Naive thymus-derived CD4-positive, alpha-beta T cell (primary cell): ENCODE measurements at regions not wholly inside any gene's neighbourhood (a gene's known extent, or its start where the extent isn't known, plus 50 kb on each side); places are given as distances from the start of the nearest gene placed in this dataset.

Experiments used
- ATAC-seq: fragments of 150-1000 bp; cut with Tn5 transposase; 2 replicates; pipeline ENCODE4 v1.10.0; 2021; ENCODE audit warnings: mild to moderate bottlenecking, moderate library complexity
- CTCF ChIA-PET: fragments of 350-600 bp; sonication (Branson Sonifier 250); formaldehyde crosslinking; loops from one replicate; lab custom pipeline; 2021; ENCODE audit warnings: antibody characterized with exemption; lab: Charles Lee
- POLR2A ChIA-PET: fragments of 350-600 bp; sonication (Branson Sonifier 250); formaldehyde crosslinking; loops from one replicate; lab custom pipeline; 2021; ENCODE audit warnings: antibody characterized with exemption, inconsistent platforms; lab: Charles Lee
- DNase-seq, 9 donors: peaks; one replicate each; pipeline versions ENCODE4 v3.0.0 to v3.0.0-alpha.2; 2020 to 2022; ENCODE audit warnings: mixed read lengths in 1 of 9
- H3K27ac ChIP-seq: one replicate; pipeline ENCODE4 v1.7.0; 2013; ENCODE audit warnings: mild to moderate bottlenecking, low read depth, low read length, moderate library complexity
- H3K27me3 ChIP-seq, 2 donors: one replicate each; pipeline ENCODE4 v1.7.0; 2013; ENCODE audit warnings: low read length in 2 of 2, mild to moderate bottlenecking in 2 of 2, moderate library complexity in 2 of 2; ENCODE audit not compliant: control insufficient read depth in 2 of 2, insufficient read depth in 2 of 2
- H3K36me3 ChIP-seq, 3 experiments: 1 replicate in 2 of 3; 2 replicates in 1 of 3; pipeline ENCODE4 v1.7.0; 2013; ENCODE audit warnings: low read length in 3 of 3, mild to moderate bottlenecking in 3 of 3, moderate library complexity in 1 of 3; ENCODE audit not compliant: insufficient read depth in 3 of 3, control insufficient read depth in 2 of 3
- H3K4me1 ChIP-seq, 2 donors: one replicate each; pipeline ENCODE4 v1.7.0; 2013; ENCODE audit warnings: low read length in 2 of 2, mild to moderate bottlenecking in 2 of 2, moderate library complexity in 1 of 2; ENCODE audit not compliant: control insufficient read depth in 2 of 2, insufficient read depth in 2 of 2
- H3K4me3 ChIP-seq: 2 replicates; pipeline ENCODE4 v1.7.0; 2013; ENCODE audit warnings: mild to moderate bottlenecking, low read length
- H3K9me3 ChIP-seq, 3 experiments: 1 replicate in 2 of 3; 2 replicates in 1 of 3; pipeline ENCODE4 v1.7.0; 2013; ENCODE audit warnings: low read length in 3 of 3; ENCODE audit not compliant: control insufficient read depth in 2 of 3
- H3K27ac Mint-ChIP-seq, 9 donors: one replicate each; pipeline ENCODE4 v1.8.0; 2020 to 2022; ENCODE audit warnings: mixed read lengths in 9 of 9, mild to moderate bottlenecking in 8 of 9, moderate library complexity in 5 of 9, inconsistent platforms in 2 of 9
- H3K27me3 Mint-ChIP-seq, 5 donors: one replicate each; pipeline ENCODE4 v1.8.0; 2021 to 2022; ENCODE audit warnings: mixed read lengths in 5 of 5, mild to moderate bottlenecking in 1 of 5
- H3K36me3 Mint-ChIP-seq, 5 donors: one replicate each; pipeline ENCODE4 v1.8.0; 2020 to 2022; ENCODE audit warnings: mixed read lengths in 5 of 5, mild to moderate bottlenecking in 3 of 5, inconsistent platforms in 1 of 5
- H3K4me1 Mint-ChIP-seq, 7 donors: one replicate each; pipeline ENCODE4 v1.8.0; 2020 to 2022; ENCODE audit warnings: mixed read lengths in 7 of 7, mild to moderate bottlenecking in 3 of 7, inconsistent platforms in 1 of 7
- H3K4me3 Mint-ChIP-seq, 10 donors: one replicate each; pipeline ENCODE4 v1.8.0; 2020 to 2022; ENCODE audit warnings: mild to moderate bottlenecking in 10 of 10, mixed read lengths in 10 of 10, moderate library complexity in 6 of 10, inconsistent platforms in 2 of 10
- H3K9me3 Mint-ChIP-seq, 11 donors: one replicate each; pipeline ENCODE4 v1.8.0; 2020 to 2022; ENCODE audit warnings: mixed read lengths in 11 of 11, mild to moderate bottlenecking in 4 of 11, inconsistent platforms in 1 of 11, moderate library complexity in 1 of 11
- intact Hi-C, 2 donors: fragments of 100-400 bp; cut with micrococcal nuclease; formaldehyde crosslinking; loops; one replicate each; pipeline ENCODE4 v1.15.1; 2023

DNA sequence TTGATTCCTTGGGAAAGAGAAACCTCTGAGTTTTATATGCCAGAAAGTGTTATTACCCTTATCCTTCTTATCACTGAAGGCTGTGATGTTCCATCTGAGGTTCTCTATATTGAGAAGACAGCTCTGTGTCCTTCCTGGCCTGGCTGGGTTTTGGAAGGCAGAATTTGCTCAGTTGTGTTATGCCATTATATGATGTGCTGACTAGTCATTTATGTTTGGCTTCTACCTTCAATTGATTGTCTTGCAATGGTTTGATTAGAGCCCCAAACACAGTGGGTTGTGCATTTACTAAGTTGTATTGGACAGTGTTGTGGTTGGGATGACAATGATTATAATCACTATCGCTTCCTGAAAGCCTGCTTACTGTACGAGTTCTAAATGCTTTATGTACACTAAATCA is 265.7 kb downstream of the SNAPC1 start:
- H3K9me3 ChIP-seq = no peaks in the 10 kb centered on the region
- H3K27me3 Mint-ChIP-seq = peaks cover 11 to 58% (median 35%) of the 10 kb centered on the region in 5 donors
- no peak overlapping the region for H3K4me3 Mint-ChIP-seq
- H3K27ac ChIP-seq = no peak overlapping the region
- no peak overlapping the region for H3K4me3 ChIP-seq
- ATAC-seq (no peak), DNase-seq (no peak)
- no peaks in the 10 kb centered on the region for H3K4me1 Mint-ChIP-seq
- no peaks in the 10 kb centered on the region for H3K36me3 Mint-ChIP-seq
- H3K27ac Mint-ChIP-seq = no peak overlapping the region
- CTCF ChIA-PET = no interaction called here
- no peaks in the 10 kb centered on the region for H3K4me1 ChIP-seq
- H3K9me3 Mint-ChIP-seq = peaks cover 0 to 14% (median 4%) of the 10 kb centered on the region in 11 donors
- H3K27me3 ChIP-seq = no peaks in the 10 kb centered on the region
- H3K36me3 ChIP-seq = no peaks in the 10 kb centered on the region
- POLR2A ChIA-PET = interaction anchor here (0.6 kb wide), 1 partner anchor 875 kb away, joined by 3 read pairs; no protein-coding TSS in a partner anchor
- intact Hi-C loops = no loop called here

DNA sequence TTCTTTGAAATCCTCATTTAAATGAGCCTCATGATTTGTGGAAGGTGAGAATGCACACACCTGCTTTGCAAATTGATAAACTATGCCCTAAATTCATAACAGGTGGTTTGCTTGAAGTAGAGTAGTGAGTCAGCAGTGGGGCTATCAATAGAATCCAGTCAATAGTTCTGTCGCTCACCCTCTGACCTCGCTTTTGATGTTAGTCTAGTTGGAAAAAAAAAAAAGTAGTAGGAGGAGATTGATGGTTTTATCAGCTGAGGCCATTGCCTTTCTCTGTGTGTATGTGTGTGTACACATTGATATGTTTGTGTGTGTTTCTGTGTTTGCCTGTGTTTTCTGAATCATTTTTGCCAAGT is 267.3 kb downstream of the SNAPC1 start:
- no peak for DNase-seq
- no peaks in the 10 kb centered on the region for H3K4me1 Mint-ChIP-seq
- H3K9me3 Mint-ChIP-seq = peaks cover 0 to 18% (median 5%) of the 10 kb centered on the region in 11 donors
- peaks cover 9 to 54% (median 30%) of the 10 kb centered on the region in 5 donors for H3K27me3 Mint-ChIP-seq
- H3K27me3 ChIP-seq = no peaks in the 10 kb centered on the region
- no peaks in the 10 kb centered on the region for H3K9me3 ChIP-seq
- H3K4me3 ChIP-seq = no peak overlapping the region
- CTCF ChIA-PET = no interaction called here
- no peak overlapping the region for H3K4me3 Mint-ChIP-seq
- H3K4me1 ChIP-seq = no peaks in the 10 kb centered on the region
- no peak overlapping the region for H3K27ac Mint-ChIP-seq
- H3K36me3 ChIP-seq = no peaks in the 10 kb centered on the region
- H3K36me3 Mint-ChIP-seq = peaks cover 0 to 3% (median 0%) of the 10 kb centered on the region in 5 donors
- no peak for ATAC-seq
- no peak overlapping the region for H3K27ac ChIP-seq
- POLR2A ChIA-PET = no interaction called here
- intact Hi-C loops = no loop called here

DNA sequence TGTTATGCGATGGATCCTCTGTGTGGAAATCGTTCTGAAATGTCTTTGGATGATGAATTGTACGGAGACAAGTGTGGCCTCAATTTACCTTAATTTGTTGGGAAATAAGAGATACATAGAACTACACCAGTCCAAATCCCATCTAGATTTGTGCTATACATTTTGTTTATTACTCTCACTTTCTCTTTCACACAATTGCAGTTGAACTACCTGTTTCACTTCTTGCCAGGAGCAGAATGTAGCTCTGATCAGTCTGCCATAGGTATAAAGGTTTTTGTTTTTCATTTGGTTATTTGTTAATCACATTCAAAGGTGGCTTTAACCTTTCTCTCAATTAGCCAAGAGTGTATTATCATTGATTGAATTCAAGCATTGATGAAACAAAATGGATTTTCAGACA is 268.2 kb downstream of the SNAPC1 start:
- Histone ChIP-seq H3K27ac (no peak overlapping the region), H3K4me1 (no peaks in the 10 kb centered on the region), H3K27me3 (no peaks in the 10 kb centered on the region), H3K36me3 (no peaks in the 10 kb centered on the region), H3K4me3 (no peak overlapping the region), H3K9me3 (no peaks in the 10 kb centered on the region)
- DNase-seq (no peak), ATAC-seq (no peak)
- peaks cover 0 to 3% (median 0%) of the 10 kb centered on the region in 5 donors for H3K36me3 Mint-ChIP-seq
- peaks cover 0 to 9% (median 3%) of the 10 kb centered on the region in 11 donors for H3K9me3 Mint-ChIP-seq
- ChIA-PET POLR2A (no interaction called here), CTCF (no interaction called here)
- peaks cover 9 to 61% (median 22%) of the 10 kb centered on the region in 5 donors for H3K27me3 Mint-ChIP-seq
- no peak overlapping the region for H3K4me3 Mint-ChIP-seq
- H3K27ac Mint-ChIP-seq = no peak overlapping the region
- H3K4me1 Mint-ChIP-seq = no peaks in the 10 kb centered on the region
- intact Hi-C loops = no loop called here

DNA sequence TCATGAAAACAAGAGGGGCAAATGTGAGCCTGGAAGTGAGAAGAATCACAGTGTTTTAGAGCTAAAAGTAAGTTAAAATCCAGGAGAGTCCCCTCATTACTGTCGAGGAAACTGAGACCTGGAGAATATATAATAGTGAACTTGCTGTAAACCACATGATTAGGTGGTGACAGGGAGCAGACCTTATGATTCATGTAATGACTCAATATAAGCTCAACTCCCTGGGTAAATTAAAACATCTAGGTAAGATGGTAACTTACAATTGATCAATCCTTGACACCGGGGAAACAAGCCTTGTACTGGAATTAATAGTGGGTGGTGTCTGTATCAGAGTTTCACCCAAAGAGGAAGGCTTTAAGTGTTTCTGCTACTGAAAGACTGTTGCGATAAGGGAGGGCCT is 269.3 kb downstream of the SNAPC1 start:
- no peaks in the 10 kb centered on the region for H3K4me1 Mint-ChIP-seq
- no peaks in the 10 kb centered on the region for H3K4me1 ChIP-seq
- H3K4me3 Mint-ChIP-seq = no peak overlapping the region
- peaks cover 0 to 3% (median 0%) of the 10 kb centered on the region in 5 donors for H3K36me3 Mint-ChIP-seq
- intact Hi-C loops = no loop called here
- ChIA-PET POLR2A (no interaction called here), CTCF (no interaction called here)
- H3K9me3 ChIP-seq = no peaks in the 10 kb centered on the region
- no peak for ATAC-seq
- no peaks in the 10 kb centered on the region for H3K27me3 ChIP-seq
- no peak overlapping the region for H3K4me3 ChIP-seq
- DNase-seq = no peak
- no peak overlapping the region for H3K27ac Mint-ChIP-seq
- peaks cover 9 to 59% (median 27%) of the 10 kb centered on the region in 5 donors for H3K27me3 Mint-ChIP-seq
- H3K36me3 ChIP-seq = no peaks in the 10 kb centered on the region
- no peak overlapping the region for H3K27ac ChIP-seq
- peaks cover 0 to 7% (median 3%) of the 10 kb centered on the region in 11 donors for H3K9me3 Mint-ChIP-seq

DNA sequence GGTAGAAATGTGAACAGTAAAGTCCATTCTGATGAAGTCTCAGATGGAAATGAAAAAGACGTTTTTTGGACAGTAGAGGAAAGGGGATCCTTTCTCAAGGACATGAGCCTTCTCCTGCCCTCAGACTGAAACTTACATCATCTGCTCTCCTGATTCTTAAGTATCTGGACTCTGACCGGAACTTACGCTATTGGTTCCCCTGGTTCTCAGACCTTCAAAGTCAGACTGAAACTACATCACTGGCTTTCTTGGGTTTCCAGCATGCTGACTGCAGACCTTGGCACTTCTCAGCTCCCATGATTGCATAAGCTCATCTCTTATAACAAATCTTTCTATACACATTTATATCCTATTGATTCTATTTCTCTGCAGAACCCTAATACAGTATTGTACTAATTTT is 291.0 kb downstream of the SNAPC1 start:
- Histone ChIP-seq H3K27ac (no peak overlapping the region), H3K9me3 (no peaks in the 10 kb centered on the region), H3K36me3 (no peaks in the 10 kb centered on the region), H3K4me3 (no peak overlapping the region), H3K4me1 (no peaks in the 10 kb centered on the region), H3K27me3 (no peaks in the 10 kb centered on the region)
- ATAC-seq (no peak), DNase-seq (no peak)
- Mint-ChIP-seq H3K4me1 (peaks cover 0 to 7% (median 0%) of the 10 kb centered on the region in 7 donors), H3K27ac (no peak overlapping the region), H3K27me3 (peaks cover 2 to 36% (median 7%) of the 10 kb centered on the region in 5 donors), H3K4me3 (no peak overlapping the region), H3K9me3 (peaks cover 0 to 16% (median 3%) of the 10 kb centered on the region in 11 donors), H3K36me3 (peaks cover 0 to 4% (median 0%) of the 10 kb centered on the region in 5 donors)
- POLR2A ChIA-PET = no interaction called here
- CTCF ChIA-PET = interaction anchor here (1.2 kb wide), 1 partner anchor 11 kb away, joined by 4 read pairs; no protein-coding TSS in a partner anchor
- intact Hi-C loops = no loop called here

DNA sequence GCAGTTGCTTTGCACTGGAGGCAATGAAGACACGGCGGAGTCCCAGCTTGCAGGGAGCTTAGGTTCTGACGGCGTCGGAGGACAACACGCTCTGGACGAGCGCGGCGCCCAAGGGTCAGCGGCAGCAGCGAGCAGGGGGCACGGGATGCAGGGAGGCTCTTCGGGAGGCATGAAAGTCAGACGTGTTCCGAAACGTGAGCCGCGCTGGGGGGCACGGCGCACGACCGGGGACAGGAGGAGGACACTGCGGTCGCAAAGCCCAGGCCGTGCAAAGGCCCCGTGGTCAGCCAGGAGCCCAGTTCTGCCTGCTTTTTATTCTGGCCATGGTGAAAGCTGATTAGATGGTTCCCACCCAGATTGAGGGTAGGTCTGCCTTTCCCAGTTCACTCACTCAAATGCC is 294.6 kb downstream of the SNAPC1 start:
- Mint-ChIP-seq H3K27ac (no peak overlapping the region), H3K9me3 (peaks cover 0 to 7% (median under 1%) of the 10 kb centered on the region in 11 donors), H3K4me1 (peaks cover 0 to 7% (median 0%) of the 10 kb centered on the region in 7 donors), H3K4me3 (no peak overlapping the region), H3K27me3 (peaks cover 5 to 26% (median 10%) of the 10 kb centered on the region in 5 donors), H3K36me3 (peaks cover 0 to 4% (median 0%) of the 10 kb centered on the region in 5 donors)
- no peak overlapping the region for H3K27ac ChIP-seq
- no peaks in the 10 kb centered on the region for H3K4me1 ChIP-seq
- intact Hi-C loops = no loop called here
- CTCF ChIA-PET = no interaction called here
- DNase-seq (no peak), ATAC-seq (no peak)
- POLR2A ChIA-PET = no interaction called here
- H3K4me3 ChIP-seq = no peak overlapping the region
- H3K36me3 ChIP-seq = no peaks in the 10 kb centered on the region
- H3K27me3 ChIP-seq = no peaks in the 10 kb centered on the region
- H3K9me3 ChIP-seq = no peaks in the 10 kb centered on the region

DNA sequence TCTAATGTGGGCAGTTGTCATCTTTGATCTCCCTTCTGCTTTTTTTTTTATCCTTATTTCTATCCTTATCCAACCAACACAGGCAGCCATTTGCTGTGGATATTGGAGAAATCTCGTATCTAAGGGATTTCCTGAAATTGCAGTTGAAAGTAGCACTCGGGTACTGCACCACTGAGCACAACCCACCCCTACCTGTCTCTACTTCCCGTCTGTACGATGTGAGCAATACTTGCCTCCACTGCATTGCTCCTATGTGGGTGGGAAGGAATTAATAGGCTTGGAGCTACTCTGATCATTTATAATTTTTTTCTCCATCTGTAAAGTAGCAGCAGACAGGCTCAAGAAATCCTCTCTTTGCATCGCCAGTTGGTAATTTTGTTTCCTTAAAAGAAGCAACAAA is 300.4 kb downstream of the SNAPC1 start:
- Mint-ChIP-seq H3K27ac (no peak overlapping the region), H3K4me3 (no peak overlapping the region), H3K4me1 (no peaks in the 10 kb centered on the region), H3K36me3 (no peaks in the 10 kb centered on the region), H3K9me3 (peaks cover 0 to 2% (median 0%) of the 10 kb centered on the region in 11 donors), H3K27me3 (peaks cover 7 to 14% (median 10%) of the 10 kb centered on the region in 5 donors)
- DNase-seq (no peak), ATAC-seq (no peak)
- H3K4me1 ChIP-seq = no peaks in the 10 kb centered on the region
- no peak overlapping the region for H3K27ac ChIP-seq
- ChIA-PET POLR2A (no interaction called here), CTCF (no interaction called here)
- H3K9me3 ChIP-seq = no peaks in the 10 kb centered on the region
- no peaks in the 10 kb centered on the region for H3K27me3 ChIP-seq
- no peak overlapping the region for H3K4me3 ChIP-seq
- intact Hi-C loops = no loop called here
- no peaks in the 10 kb centered on the region for H3K36me3 ChIP-seq
